A549 (cell line): ENCODE measurements at regions not wholly inside any gene's neighbourhood (a gene's known extent, or its start where the extent isn't known, plus 50 kb on each side); places are given as distances from the start of the nearest gene placed in this dataset.

Experiments
- ATAC-seq, 2 experiments: fragments of 200-7000 bp in 1 of 2; fragments of >200 bp in 1 of 2; cut with Nextera tagmentation in 1 of 2; cut with Tn5 transposase in 1 of 2; 3 replicates each; pipeline versions ENCODE4 v1.8.0 to v1.9.1; 2018 to 2020; ENCODE audit warnings: mild to moderate bottlenecking in 1 of 2, moderate library complexity in 1 of 2
- CTCF ChIA-PET: fragments of 300-600 bp; sonication (Branson Sonifier 250); formaldehyde crosslinking; extraction: SDS; loops from one replicate; lab custom pipeline; 2021; ENCODE audit warnings: antibody characterized with exemption, inconsistent platforms; lab: Yijun Ruan, JAX
- POLR2A ChIA-PET: fragments of 350-600 bp; formaldehyde crosslinking; extraction: SDS; loops from one replicate; lab custom pipeline; 2021; ENCODE audit warnings: antibody characterized with exemption, inconsistent platforms; lab: Yijun Ruan, JAX
- DNase-seq, 2 experiments: peaks; one replicate each; pipeline versions ENCODE4 v3.0.0 to v3.0.0-alpha.2; 2011 to 2016; ENCODE audit warnings: low read depth in 1 of 2, low spot score in 1 of 2
- FAIRE-seq: peaks from 2 replicates; lab custom pipeline; 2011; peaks lifted over from hg19 to GRCh38; lab: Jason Lieb, UNC
- H3K27ac ChIP-seq, 2 experiments: fragments of >200 bp; sonication (Bioruptor Twin); formaldehyde crosslinking; 3 replicates each; pipeline ENCODE4 v1.5.1; 2016 to 2017
- H3K4me1 ChIP-seq: fragments of >200 bp; sonication (Bioruptor Twin); formaldehyde crosslinking; 3 replicates; pipeline ENCODE4 v1.6.1; 2016
- H3K4me2 ChIP-seq: fragments of >200 bp; sonication (Bioruptor Twin); formaldehyde crosslinking; 3 replicates; pipeline ENCODE4 v1.6.1; 2016
- H3K4me3 ChIP-seq: fragments of >200 bp; sonication (Bioruptor Twin); formaldehyde crosslinking; 3 replicates; pipeline ENCODE4 v1.5.1; 2016
- H3K9me3 ChIP-seq: fragments of >200 bp; sonication (Bioruptor Twin); formaldehyde crosslinking; 3 replicates; pipeline ENCODE4 v1.6.1; 2016
- BCL3 ChIP-seq: fragments of >200 bp; sonication (Bioruptor Twin); formaldehyde crosslinking; IDR thresholded peaks from 3 replicates; pipeline ENCODE4 v1.6.1; 2016
- CBX2 ChIP-seq: fragments of 200-600 bp; sonication (generic); IDR thresholded peaks from 2 replicates; pipeline ENCODE4 v1.6.1; 2016; ENCODE audit warnings: low read depth, mild to moderate bottlenecking, borderline replicate concordance
- CHD4 ChIP-seq: fragments of 200-600 bp; sonication (generic); IDR thresholded peaks from 2 replicates; pipeline ENCODE4 v1.6.1; 2016; ENCODE audit warnings: antibody characterized with exemption, mild to moderate bottlenecking, borderline replicate concordance
- CTCF ChIP-seq: fragments of >200 bp; sonication (Bioruptor Twin); formaldehyde crosslinking; IDR thresholded peaks from 3 replicates; pipeline ENCODE4 v1.5.1; 2016
- ELK1 ChIP-seq: fragments of 150-350 bp; IDR thresholded peaks from 2 replicates; pipeline ENCODE4 v1.6.1; 2014; ENCODE audit warnings: low read depth, mild to moderate bottlenecking, low read length
- FOSL2 ChIP-seq, 2 experiments: fragments of 450-650 bp in 1 of 2; fragments of >200 bp in 1 of 2; sonication (Bioruptor Twin) in 1 of 2; formaldehyde crosslinking; IDR thresholded peaks; 2 replicates each; pipeline versions ENCODE4 v1.5.0 to v1.6.1; 2016 to 2020; ENCODE audit warnings: mild to moderate bottlenecking in 1 of 2, moderate library complexity in 1 of 2
- FOXS1 ChIP-seq: fragments of 250-450 bp; sonication (Bioruptor Pico); IDR thresholded peaks from 2 replicates; pipeline ENCODE4 v1.5.0; 2020; ENCODE audit warnings: mild to moderate bottlenecking, moderate library complexity
- GATA3 ChIP-seq: IDR thresholded peaks from 2 replicates; pipeline ENCODE4 v1.6.1; 2012; ENCODE audit warnings: borderline replicate concordance
- HOXB13 ChIP-seq: fragments of 250-450 bp; sonication (Bioruptor Pico); IDR thresholded peaks from 2 replicates; pipeline ENCODE4 v1.5.0; 2020; ENCODE audit warnings: low read depth, mild to moderate bottlenecking, moderate library complexity
- JUN ChIP-seq, 2 experiments: fragments of >200 bp; sonication (Bioruptor Twin); formaldehyde crosslinking; IDR thresholded peaks; 2 replicates in 1 of 2; 3 replicates in 1 of 2; pipeline ENCODE4 v1.6.1; 2016 to 2017
- KDM1A ChIP-seq: fragments of 200-600 bp; sonication (generic); IDR thresholded peaks from 2 replicates; pipeline ENCODE4 v1.6.1; 2016; ENCODE audit warnings: low read depth, mild to moderate bottlenecking
- MAX ChIP-seq: IDR thresholded peaks from 2 replicates; pipeline ENCODE4 v1.6.1; 2012
- MAZ ChIP-seq: fragments of 150-350 bp; IDR thresholded peaks from 2 replicates; pipeline ENCODE4 v1.6.1; 2014; ENCODE audit warnings: antibody characterized with exemption, low read depth, low read length, borderline replicate concordance
- NPAS2 ChIP-seq: fragments of 250-450 bp; sonication (Bioruptor Pico); IDR thresholded peaks from 2 replicates; pipeline ENCODE4 v1.8.0; 2022; ENCODE audit warnings: mild to moderate bottlenecking, moderate library complexity, borderline replicate concordance
- PBX3 ChIP-seq: IDR thresholded peaks from 2 replicates; pipeline ENCODE4 v1.6.1; 2012
- PHF8 ChIP-seq: fragments of 200-600 bp; sonication (generic); IDR thresholded peaks from 2 replicates; pipeline ENCODE4 v1.6.1; 2016; ENCODE audit warnings: low read depth, mild to moderate bottlenecking, antibody characterized with exemption, moderate library complexity, borderline replicate concordance
- POLR2A ChIP-seq: IDR thresholded peaks from 2 replicates; pipeline ENCODE4 v1.6.1; 2012; ENCODE audit warnings: mild to moderate bottlenecking, low read length
- RAD21 ChIP-seq, 2 experiments: fragments of >200 bp in 1 of 2; sonication (Bioruptor Twin) in 1 of 2; formaldehyde crosslinking in 1 of 2; IDR thresholded peaks in 1 of 2; conservative IDR thresholded peaks in 1 of 2; 2 replicates in 1 of 2; 3 replicates in 1 of 2; pipeline ENCODE4 v1.6.1; 2012 to 2018; ENCODE audit warnings: inconsistent platforms in 1 of 2
- RFX5 ChIP-seq: fragments of 450-650 bp; IDR thresholded peaks from 2 replicates; pipeline ENCODE4 v1.7.1; 2014; ENCODE audit warnings: antibody characterized with exemption, mild to moderate bottlenecking, moderate library complexity
- SREBF2 ChIP-seq: fragments of 450-650 bp; IDR thresholded peaks from 2 replicates; pipeline ENCODE4 v1.6.1; 2014; ENCODE audit warnings: mild to moderate bottlenecking, moderate library complexity
- TFCP2L1 ChIP-seq: fragments of 250-450 bp; sonication (Bioruptor Pico); IDR thresholded peaks from 2 replicates; pipeline ENCODE4 v1.5.0; 2021; ENCODE audit warnings: mild to moderate bottlenecking
- USF2 ChIP-seq: fragments of 450-650 bp; IDR thresholded peaks from 2 replicates; pipeline ENCODE4 v1.6.1; 2014; ENCODE audit warnings: antibody characterized with exemption
- ZNF302 ChIP-seq: fragments of 250-450 bp; sonication (Bioruptor Pico); IDR thresholded peaks from 2 replicates; pipeline ENCODE4 v1.9.0; 2021; ENCODE audit warnings: inconsistent platforms, mild to moderate bottlenecking, moderate library complexity
- ZSCAN20 ChIP-seq: fragments of 250-450 bp; sonication (Bioruptor Pico); IDR thresholded peaks from 2 replicates; pipeline ENCODE4 v1.8.0; 2022; ENCODE audit warnings: mild to moderate bottlenecking, moderate library complexity
- WGBS: methylation state at CpG from one replicate; pipeline ENCODE4 v1.1.6; 2017; ENCODE audit errors: missing lambda C conversion rate; 5-methylcytosine and 5-hydroxymethylcytosine counted together

- no peak for TF ChIP-seq ZSCAN20 (CRISPR knock-in tag)
- no peak for TF ChIP-seq CBX2
- no peak for TF ChIP-seq RFX5
- TF ChIP-seq, all 56 proteins: peak for 0
- DNase-seq = no peak
- CTCF ChIA-PET = no interaction called here
- FAIRE-seq = no peak
- WGBS = 81% methylated on average over 3 of the region's 3 CpGs
- H3K4me2 ChIP-seq = no peak overlapping the region
- H3K4me3 ChIP-seq = no peak overlapping the region
- no peak for ATAC-seq
- no peaks in the 10 kb centered on the region for H3K4me1 ChIP-seq
- POLR2A ChIA-PET = no interaction called here
- H3K27ac ChIP-seq = no peak overlapping the region
- no peaks in the 10 kb centered on the region for H3K9me3 ChIP-seq
These were observed 489.2 kb downstream of the KDM4C start for GRCh38 chr9:7246917-7247522.

- DNase-seq (no peak), FAIRE-seq (no peak), ATAC-seq (peak in 1 of 2 experiments; percentile 43; a peak in 1 of 6 replicates)
- no peaks in the 10 kb centered on the region for H3K4me1 ChIP-seq
- no peak overlapping the region for H3K27ac ChIP-seq
- no peak overlapping the region for H3K4me3 ChIP-seq
- ChIA-PET POLR2A (no interaction called here), CTCF (interaction anchor here (0.6 to 1.0 kb wide), 2 partner anchors 10 to 22 kb away, joined by 3 read pairs; no protein-coding TSS in a partner anchor)
- TF ChIP-seq PBX3 = no peak
- TF ChIP-seq USF2 = no peak
- TF ChIP-seq ZSCAN20 (CRISPR knock-in tag) = no peak
- no peak for TF ChIP-seq TFCP2L1 (CRISPR knock-in tag)
- no peak for TF ChIP-seq MAZ
- no peak for TF ChIP-seq NPAS2 (CRISPR knock-in tag)
- TF ChIP-seq ZNF302 (CRISPR knock-in tag) = no peak
- TF ChIP-seq GATA3 = no peak
- no peak for TF ChIP-seq RAD21 (conservative IDR thresholded peaks at IDR 0.05 in 1 of 2, IDR thresholded peaks at IDR 0.05 in 1 of 2)
- no peak overlapping the region for H3K4me2 ChIP-seq
- 34% methylated on average over 8 of the region's 8 CpGs for WGBS
- no peaks in the 10 kb centered on the region for H3K9me3 ChIP-seq
These were observed 488.3 kb downstream of the KDM4C start for GRCh38 chr9:7245976-7246580.

- Histone ChIP-seq H3K4me1 (no peaks in the 10 kb centered on the region), H3K4me3 (no peak overlapping the region), H3K9me3 (no peaks in the 10 kb centered on the region), H3K27ac (no peak overlapping the region), H3K4me2 (no peak overlapping the region)
- POLR2A ChIA-PET = no interaction called here
- FAIRE-seq (no peak), ATAC-seq (no peak), DNase-seq (no peak)
- CTCF ChIA-PET = interaction anchor here (0.6 kb wide), 1 partner anchor 9 kb away, joined by 3 read pairs; no protein-coding TSS in a partner anchor
- no peak for TF ChIP-seq BCL3
- TF ChIP-seq RFX5 = no peak
- TF ChIP-seq POLR2A = no peak
- TF ChIP-seq CHD4 = no peak
- no peak for TF ChIP-seq PHF8
- no peak for TF ChIP-seq FOSL2 (IDR thresholded peaks at IDR 0.05)
- TF ChIP-seq FOSL2 (CRISPR knock-in tag; IDR thresholded peaks at IDR 0.05) = no peak
- no peak for TF ChIP-seq JUN (IDR thresholded peaks at IDR 0.05)
- TF ChIP-seq PBX3 = no peak
- TF ChIP-seq GATA3 = no peak
- TF ChIP-seq CTCF = no peak
- TF ChIP-seq MAX = no peak
- TF ChIP-seq FOXS1 (CRISPR knock-in tag) = no peak
- TF ChIP-seq ELK1 = no peak
- TF ChIP-seq KDM1A = no peak
- TF ChIP-seq SREBF2 = no peak
- no peak for TF ChIP-seq HOXB13 (CRISPR knock-in tag)
These were observed 486.1 kb downstream of the KDM4C start for GRCh38 chr9:7243838-7244237.
